WTC11 (cell line): ENCODE measurements at regions not wholly inside any gene's neighbourhood (a gene's known extent, or its start where the extent isn't known, plus 50 kb on each side); places are given as distances from the start of the nearest gene placed in this dataset.

Experiments used
- ATAC-seq: fragments of 200-7000 bp; cut with Tn5 transposase; 2 replicates; pipeline ENCODE4 v1.10.0; 2021; ENCODE audit warnings: mild to moderate bottlenecking, moderate library complexity
- CTCF ChIA-PET: fragments of 300-600 bp; sonication (Branson Sonifier 250); formaldehyde crosslinking; loops from one replicate; lab custom pipeline; 2021; ENCODE audit warnings: antibody characterized with exemption; lab: Charles Lee
- POLR2A ChIA-PET: fragments of 350-600 bp; sonication (Branson Sonifier 250); formaldehyde crosslinking; loops from one replicate; lab custom pipeline; 2021; ENCODE audit warnings: antibody characterized with exemption; lab: Charles Lee
- DNase-seq: peaks from one replicate; pipeline ENCODE4 v3.0.0; 2021; ENCODE audit warnings: low spot score
- H3K27ac Mint-ChIP-seq: 2 replicates; pipeline ENCODE4 v1.8.0; 2021; ENCODE audit warnings: mixed read lengths
- H3K27me3 Mint-ChIP-seq: 2 replicates; pipeline ENCODE4 v1.8.0; 2021; ENCODE audit warnings: low read depth, mild to moderate bottlenecking, moderate library complexity, mixed read lengths
- H3K36me3 Mint-ChIP-seq: 2 replicates; pipeline ENCODE4 v1.8.0; 2021; ENCODE audit warnings: mixed read lengths
- H3K4me1 Mint-ChIP-seq: 2 replicates; pipeline ENCODE4 v1.8.0; 2022; ENCODE audit warnings: mixed read lengths
- H3K4me3 Mint-ChIP-seq: 2 replicates; pipeline ENCODE4 v1.8.0; 2021; ENCODE audit warnings: mild to moderate bottlenecking, moderate library complexity, mixed read lengths
- H3K9me3 Mint-ChIP-seq: 2 replicates; pipeline ENCODE4 v1.8.0; 2021; ENCODE audit warnings: mixed read lengths
- CBFB ChIP-seq: sonication (generic); formaldehyde crosslinking; IDR thresholded peaks from 2 replicates; pipeline ENCODE4 v1.8.1; 2022; ENCODE audit warnings: mild to moderate bottlenecking, low read depth, missing genetic modification reagents
- CREB1 ChIP-seq: sonication (generic); formaldehyde crosslinking; IDR thresholded peaks from 2 replicates; pipeline ENCODE4 v1.8.0; 2023; ENCODE audit warnings: mild to moderate bottlenecking, missing genetic modification reagents
- CREM ChIP-seq: sonication (generic); formaldehyde crosslinking; IDR thresholded peaks from 2 replicates; pipeline ENCODE4 v1.8.1; 2022; ENCODE audit warnings: mild to moderate bottlenecking, missing genetic modification reagents, moderate library complexity
- EMX1 ChIP-seq: fragments of 250-450 bp; sonication (Bioruptor Pico); IDR thresholded peaks from 2 replicates; pipeline ENCODE4 v1.8.0; 2021; ENCODE audit warnings: mild to moderate bottlenecking
- FOXP4 ChIP-seq: sonication (generic); formaldehyde crosslinking; IDR thresholded peaks from 2 replicates; pipeline ENCODE4 v1.8.0; 2022; ENCODE audit warnings: mild to moderate bottlenecking, missing genetic modification reagents
- GTF2I ChIP-seq: fragments of 250-450 bp; sonication (Bioruptor Pico); conservative IDR thresholded peaks from 2 replicates; pipeline ENCODE4 v1.4.0; 2021; ENCODE audit warnings: mild to moderate bottlenecking
- KAT7 ChIP-seq: sonication (generic); formaldehyde crosslinking; IDR thresholded peaks from 2 replicates; pipeline ENCODE4 v1.8.1; 2023; ENCODE audit warnings: missing genetic modification reagents, mild to moderate bottlenecking, borderline replicate concordance
- MYBL2 ChIP-seq: sonication (generic); formaldehyde crosslinking; IDR thresholded peaks from 2 replicates; pipeline ENCODE4 v1.8.1; 2023; ENCODE audit warnings: mild to moderate bottlenecking, moderate library complexity, missing genetic modification reagents
- NR1H2 ChIP-seq: sonication (generic); formaldehyde crosslinking; IDR thresholded peaks from 2 replicates; pipeline ENCODE4 v1.9.0; 2021; ENCODE audit warnings: mild to moderate bottlenecking, moderate library complexity, missing genetic modification reagents
- NR3C1 ChIP-seq: sonication (generic); formaldehyde crosslinking; conservative IDR thresholded peaks from 2 replicates; pipeline ENCODE4 v1.8.1; 2023; ENCODE audit warnings: low read depth, mild to moderate bottlenecking, missing genetic modification reagents
- PRDM15 ChIP-seq: sonication (generic); formaldehyde crosslinking; IDR thresholded peaks from 2 replicates; pipeline ENCODE4 v1.8.0; 2022; ENCODE audit warnings: missing genetic modification reagents
- TP53 ChIP-seq: sonication (generic); formaldehyde crosslinking; IDR thresholded peaks from 2 replicates; pipeline ENCODE4 v1.8.1; 2023; ENCODE audit warnings: mild to moderate bottlenecking, missing genetic modification reagents
- ZBTB21 ChIP-seq: sonication (generic); formaldehyde crosslinking; IDR thresholded peaks from 2 replicates; pipeline ENCODE4 v1.8.1; 2023; ENCODE audit warnings: mild to moderate bottlenecking, missing genetic modification reagents, borderline replicate concordance
- TF ChIP-seq, protein P1 (sequence below): fragments of 200-600 bp; IDR thresholded peaks from 2 replicates; pipeline ENCODE4 v1.8.0; 2022; ENCODE audit warnings: antibody characterized with exemption
- TF ChIP-seq, protein P2 (sequence below): sonication (generic); formaldehyde crosslinking; IDR thresholded peaks from 2 replicates; pipeline ENCODE4 v1.8.1; 2022; ENCODE audit warnings: mild to moderate bottlenecking, moderate library complexity, missing genetic modification reagents
- TF ChIP-seq, protein P3 (sequence below): sonication (generic); formaldehyde crosslinking; IDR thresholded peaks from 2 replicates; pipeline ENCODE4 v1.8.1; 2022; ENCODE audit warnings: low read depth, missing genetic modification reagents, borderline replicate concordance
- TF ChIP-seq, protein P4 (sequence below): sonication (generic); formaldehyde crosslinking; IDR thresholded peaks from 2 replicates; pipeline ENCODE4 v1.8.0; 2022; ENCODE audit warnings: mild to moderate bottlenecking, missing genetic modification reagents

GRCh38 chr13:75919660-75920199 lies 283.6 kb downstream of the LMO7 start (continued):
- TF ChIP-seq, protein P1, sequence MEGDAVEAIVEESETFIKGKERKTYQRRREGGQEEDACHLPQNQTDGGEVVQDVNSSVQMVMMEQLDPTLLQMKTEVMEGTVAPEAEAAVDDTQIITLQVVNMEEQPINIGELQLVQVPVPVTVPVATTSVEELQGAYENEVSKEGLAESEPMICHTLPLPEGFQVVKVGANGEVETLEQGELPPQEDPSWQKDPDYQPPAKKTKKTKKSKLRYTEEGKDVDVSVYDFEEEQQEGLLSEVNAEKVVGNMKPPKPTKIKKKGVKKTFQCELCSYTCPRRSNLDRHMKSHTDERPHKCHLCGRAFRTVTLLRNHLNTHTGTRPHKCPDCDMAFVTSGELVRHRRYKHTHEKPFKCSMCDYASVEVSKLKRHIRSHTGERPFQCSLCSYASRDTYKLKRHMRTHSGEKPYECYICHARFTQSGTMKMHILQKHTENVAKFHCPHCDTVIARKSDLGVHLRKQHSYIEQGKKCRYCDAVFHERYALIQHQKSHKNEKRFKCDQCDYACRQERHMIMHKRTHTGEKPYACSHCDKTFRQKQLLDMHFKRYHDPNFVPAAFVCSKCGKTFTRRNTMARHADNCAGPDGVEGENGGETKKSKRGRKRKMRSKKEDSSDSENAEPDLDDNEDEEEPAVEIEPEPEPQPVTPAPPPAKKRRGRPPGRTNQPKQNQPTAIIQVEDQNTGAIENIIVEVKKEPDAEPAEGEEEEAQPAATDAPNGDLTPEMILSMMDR, result no peak
- TF ChIP-seq, protein P2, sequence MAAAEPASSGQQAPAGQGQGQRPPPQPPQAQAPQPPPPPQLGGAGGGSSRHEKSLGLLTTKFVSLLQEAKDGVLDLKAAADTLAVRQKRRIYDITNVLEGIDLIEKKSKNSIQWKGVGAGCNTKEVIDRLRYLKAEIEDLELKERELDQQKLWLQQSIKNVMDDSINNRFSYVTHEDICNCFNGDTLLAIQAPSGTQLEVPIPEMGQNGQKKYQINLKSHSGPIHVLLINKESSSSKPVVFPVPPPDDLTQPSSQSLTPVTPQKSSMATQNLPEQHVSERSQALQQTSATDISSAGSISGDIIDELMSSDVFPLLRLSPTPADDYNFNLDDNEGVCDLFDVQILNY (CRISPR knock-in tag), result no peak
- no peak for TF ChIP-seq CBFB (CRISPR knock-in tag)
- no peak for TF ChIP-seq PRDM15 (CRISPR knock-in tag)
- no peak for TF ChIP-seq TP53
- no peak for TF ChIP-seq CREB1 (CRISPR knock-in tag)
- TF ChIP-seq NR1H2, result no peak
- no peak for TF ChIP-seq CREM (CRISPR knock-in tag)
- TF ChIP-seq EMX1 (CRISPR knock-in tag), result no peak
- TF ChIP-seq FOXP4 (CRISPR knock-in tag), result no peak
- TF ChIP-seq KAT7 (CRISPR knock-in tag), result no peak
- no peak for TF ChIP-seq MYBL2

- CTCF ChIA-PET, result no interaction called here
- Mint-ChIP-seq H3K36me3 (no peaks in the 10 kb centered on the region), H3K4me1 (no peaks in the 10 kb centered on the region), H3K4me3 (no peak overlapping the region), H3K9me3 (peaks cover 6% of the 10 kb centered on the region), H3K27me3 (no peaks in the 10 kb centered on the region), H3K27ac (no peak overlapping the region)
- ATAC-seq, result no peak
- no peak for DNase-seq
- POLR2A ChIA-PET, result no interaction called here
- TF ChIP-seq ZBTB21 (CRISPR knock-in tag), result no peak
- TF ChIP-seq, protein P3, sequence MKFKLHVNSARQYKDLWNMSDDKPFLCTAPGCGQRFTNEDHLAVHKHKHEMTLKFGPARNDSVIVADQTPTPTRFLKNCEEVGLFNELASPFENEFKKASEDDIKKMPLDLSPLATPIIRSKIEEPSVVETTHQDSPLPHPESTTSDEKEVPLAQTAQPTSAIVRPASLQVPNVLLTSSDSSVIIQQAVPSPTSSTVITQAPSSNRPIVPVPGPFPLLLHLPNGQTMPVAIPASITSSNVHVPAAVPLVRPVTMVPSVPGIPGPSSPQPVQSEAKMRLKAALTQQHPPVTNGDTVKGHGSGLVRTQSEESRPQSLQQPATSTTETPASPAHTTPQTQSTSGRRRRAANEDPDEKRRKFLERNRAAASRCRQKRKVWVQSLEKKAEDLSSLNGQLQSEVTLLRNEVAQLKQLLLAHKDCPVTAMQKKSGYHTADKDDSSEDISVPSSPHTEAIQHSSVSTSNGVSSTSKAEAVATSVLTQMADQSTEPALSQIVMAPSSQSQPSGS (CRISPR knock-in tag), result no peak
- no peak for TF ChIP-seq GTF2I
- TF ChIP-seq PRDM15 (CRISPR knock-in tag), result no peak
- no peak for TF ChIP-seq NR3C1
- TF ChIP-seq, protein P4, sequence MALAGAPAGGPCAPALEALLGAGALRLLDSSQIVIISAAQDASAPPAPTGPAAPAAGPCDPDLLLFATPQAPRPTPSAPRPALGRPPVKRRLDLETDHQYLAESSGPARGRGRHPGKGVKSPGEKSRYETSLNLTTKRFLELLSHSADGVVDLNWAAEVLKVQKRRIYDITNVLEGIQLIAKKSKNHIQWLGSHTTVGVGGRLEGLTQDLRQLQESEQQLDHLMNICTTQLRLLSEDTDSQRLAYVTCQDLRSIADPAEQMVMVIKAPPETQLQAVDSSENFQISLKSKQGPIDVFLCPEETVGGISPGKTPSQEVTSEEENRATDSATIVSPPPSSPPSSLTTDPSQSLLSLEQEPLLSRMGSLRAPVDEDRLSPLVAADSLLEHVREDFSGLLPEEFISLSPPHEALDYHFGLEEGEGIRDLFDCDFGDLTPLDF (CRISPR knock-in tag), result no peak
These were observed 278.9 kb downstream of the LMO7 start for GRCh38 chr13:75915066-75915465.
